Lower leg skin (tissue), 3 donors: ENCODE measurements at regions not wholly inside any gene's neighbourhood (a gene's known extent, or its start where the extent isn't known, plus 50 kb on each side); places are given as distances from the start of the nearest gene placed in this dataset.

Experiments used
- POLR2A ChIP-seq, 2 donors: fragments of 450-650 bp; IDR thresholded peaks; one replicate each; pipeline ENCODE4 v1.6.1; 2016 to 2017; ENCODE audit warnings: antibody characterized with exemption in 2 of 2, mild to moderate bottlenecking in 1 of 2, moderate library complexity in 1 of 2
- TF ChIP-seq, protein P1 (sequence below), 3 donors: fragments of 450-650 bp; IDR thresholded peaks; one replicate each; pipeline ENCODE4 v1.5.1; 2016; ENCODE audit warnings: antibody characterized with exemption in 3 of 3, mild to moderate bottlenecking in 3 of 3, moderate library complexity in 2 of 3

DNA sequence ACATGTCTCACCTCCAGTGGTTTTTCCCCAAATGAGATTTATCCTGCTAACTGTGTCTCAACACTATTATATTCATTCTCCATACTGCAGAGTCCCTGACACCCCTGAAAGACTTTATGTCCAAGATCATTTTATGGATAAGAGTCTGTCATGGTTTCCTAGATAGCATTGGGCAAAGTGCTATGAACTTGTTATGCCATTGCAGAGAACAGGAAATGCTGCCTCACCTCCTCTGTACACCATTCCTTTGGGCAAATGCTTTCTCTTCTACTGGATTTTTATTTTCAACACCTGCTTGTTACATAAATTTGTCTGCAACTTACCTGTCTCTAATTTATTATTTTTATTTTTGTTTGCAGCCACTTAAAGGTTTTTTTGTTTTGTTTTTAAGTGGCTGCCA is 652.5 kb upstream of the FAM98A start:
- no peak for TF ChIP-seq POLR2A (IDR thresholded peaks at IDR 0.05)
- TF ChIP-seq, protein P1, sequence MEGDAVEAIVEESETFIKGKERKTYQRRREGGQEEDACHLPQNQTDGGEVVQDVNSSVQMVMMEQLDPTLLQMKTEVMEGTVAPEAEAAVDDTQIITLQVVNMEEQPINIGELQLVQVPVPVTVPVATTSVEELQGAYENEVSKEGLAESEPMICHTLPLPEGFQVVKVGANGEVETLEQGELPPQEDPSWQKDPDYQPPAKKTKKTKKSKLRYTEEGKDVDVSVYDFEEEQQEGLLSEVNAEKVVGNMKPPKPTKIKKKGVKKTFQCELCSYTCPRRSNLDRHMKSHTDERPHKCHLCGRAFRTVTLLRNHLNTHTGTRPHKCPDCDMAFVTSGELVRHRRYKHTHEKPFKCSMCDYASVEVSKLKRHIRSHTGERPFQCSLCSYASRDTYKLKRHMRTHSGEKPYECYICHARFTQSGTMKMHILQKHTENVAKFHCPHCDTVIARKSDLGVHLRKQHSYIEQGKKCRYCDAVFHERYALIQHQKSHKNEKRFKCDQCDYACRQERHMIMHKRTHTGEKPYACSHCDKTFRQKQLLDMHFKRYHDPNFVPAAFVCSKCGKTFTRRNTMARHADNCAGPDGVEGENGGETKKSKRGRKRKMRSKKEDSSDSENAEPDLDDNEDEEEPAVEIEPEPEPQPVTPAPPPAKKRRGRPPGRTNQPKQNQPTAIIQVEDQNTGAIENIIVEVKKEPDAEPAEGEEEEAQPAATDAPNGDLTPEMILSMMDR (IDR thresholded peaks at IDR 0.05), result no peak
